PC-9 (cell line): ENCODE measurements at regions not wholly inside any gene's neighbourhood (a gene's known extent, or its start where the extent isn't known, plus 50 kb on each side); places are given as distances from the start of the nearest gene placed in this dataset.

Source experiments
- BruUV-seq: library from RNA; stranded (reverse); fragments of 400-500 nt; replicated peaks from 2 replicates; lab custom pipeline; 2021; lab: Mats Ljungman, UMichigan
- CTCF ChIA-PET: fragments of 300-600 bp; sonication (Branson Sonifier 250); formaldehyde crosslinking; loops from one replicate; lab custom pipeline; 2022; ENCODE audit warnings: antibody characterized with exemption; lab: Charles Lee
- POLR2A ChIA-PET: fragments of 300-600 bp; sonication (Branson Sonifier 250); formaldehyde crosslinking; loops from one replicate; lab custom pipeline; 2022; ENCODE audit warnings: antibody characterized with exemption; ENCODE audit not compliant: unreplicated experiment; lab: Charles Lee
- DNase-seq, 2 experiments: peaks; one replicate each; pipeline versions ENCODE4 v3.0.0 to v3.0.0-alpha.2; 2015 to 2022; ENCODE audit warnings: mixed read lengths in 1 of 2
- H2AFZ ChIP-seq: fragments of 200-600 bp; sonication (generic); 2 replicates; pipeline ENCODE4 v1.8.1; 2017; ENCODE audit warnings: antibody characterized with exemption
- H3F3A ChIP-seq: fragments of 200-600 bp; sonication (generic); 2 replicates; pipeline ENCODE4 v1.8.1; 2017; ENCODE audit warnings: antibody characterized with exemption, mild to moderate bottlenecking, low read depth; ENCODE audit not compliant: insufficient read depth
- H3K27ac ChIP-seq: fragments of 200-600 bp; sonication (generic); 2 replicates; pipeline ENCODE4 v1.6.1; 2016; ENCODE audit warnings: mixed run types
- H3K27me3 ChIP-seq: fragments of 200-600 bp; sonication (generic); 2 replicates; pipeline ENCODE4 v1.6.1; 2016; ENCODE audit warnings: low read depth, mixed run types; ENCODE audit not compliant: insufficient read depth
- H3K36me3 ChIP-seq: fragments of 200-600 bp; sonication (generic); 2 replicates; pipeline ENCODE4 v1.6.1; 2016; ENCODE audit warnings: low read depth, mixed run types
- H3K4me1 ChIP-seq: fragments of 200-600 bp; sonication (generic); replicated peaks from 2 replicates; pipeline ENCODE4 v1.6.1; 2016; ENCODE audit warnings: mixed run types; ENCODE audit not compliant: insufficient read depth
- H3K4me2 ChIP-seq: fragments of 200-600 bp; sonication (generic); 2 replicates; pipeline ENCODE4 v1.6.1; 2017; ENCODE audit warnings: mixed run types
- H3K4me3 ChIP-seq: fragments of 200-600 bp; sonication (generic); 2 replicates; pipeline ENCODE4 v1.6.1; 2016; ENCODE audit warnings: mixed run types
- H3K79me2 ChIP-seq: fragments of 200-600 bp; sonication (generic); 2 replicates; pipeline ENCODE4 v1.6.1; 2017; ENCODE audit warnings: low read depth, mixed run types
- H3K9me2 ChIP-seq: fragments of 200-600 bp; sonication (generic); 2 replicates; pipeline ENCODE4 v1.8.1; 2017; ENCODE audit warnings: mild to moderate bottlenecking; ENCODE audit not compliant: insufficient read depth
- H3K9me3 ChIP-seq: fragments of 200-600 bp; sonication (generic); 2 replicates; pipeline ENCODE4 v1.8.1; 2016; ENCODE audit warnings: low read depth; ENCODE audit not compliant: insufficient read depth
- H4K20me1 ChIP-seq: fragments of 200-600 bp; sonication (generic); 2 replicates; pipeline ENCODE4 v1.8.1; 2017; ENCODE audit not compliant: insufficient read depth
- EZH2 ChIP-seq: fragments of 200-600 bp; sonication (generic); IDR thresholded peaks from 2 replicates; pipeline ENCODE4 v1.8.0; 2017; ENCODE audit warnings: antibody characterized with exemption, low read depth
- intact Hi-C: fragments of 100-400 bp; cut with micrococcal nuclease; formaldehyde crosslinking; loops from one replicate; pipeline ENCODE4 v1.10.0; 2022; ENCODE audit not compliant: unreplicated experiment
- TF ChIP-seq, protein P1 (sequence below): fragments of 200-600 bp; sonication (generic); conservative IDR thresholded peaks from 2 replicates; pipeline ENCODE4 v1.6.1; 2017; ENCODE audit warnings: mixed run types, antibody characterized with exemption, mild to moderate bottlenecking, moderate library complexity

DNA sequence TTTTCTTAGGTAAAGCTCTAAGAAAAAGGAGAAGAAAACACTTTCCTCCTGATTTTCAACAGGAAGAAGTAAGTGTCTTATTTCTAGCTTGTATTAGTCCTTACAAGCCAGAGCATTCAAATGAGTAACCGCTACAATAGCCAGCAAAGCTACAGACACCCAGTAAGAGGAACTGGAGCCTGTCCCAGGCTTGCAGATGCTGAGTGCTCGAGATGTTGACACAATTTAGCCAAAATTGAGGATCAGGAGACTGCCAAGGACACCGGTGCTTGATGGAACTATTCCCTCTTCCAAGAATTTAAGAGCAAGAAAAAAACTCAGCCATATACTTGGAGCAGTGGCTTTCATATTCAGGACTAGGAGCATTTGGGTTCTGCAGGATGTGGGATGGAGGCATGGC, 149.3 kb upstream of the DPP6 start:
- Histone ChIP-seq H3K4me3 (no peak overlapping the region), H3K4me2 (no peak overlapping the region), H3K9me2 (no peaks in the 10 kb centered on the region), H3K4me1 (no peaks in the 10 kb centered on the region), H3F3A (no peaks in the 10 kb centered on the region), H3K27me3 (peaks cover 14% of the 10 kb centered on the region), H3K9me3 (no peaks in the 10 kb centered on the region), H3K79me2 (no peaks in the 10 kb centered on the region), H2AFZ (no peak overlapping the region), H3K36me3 (no peaks in the 10 kb centered on the region), H3K27ac (no peak overlapping the region), H4K20me1 (0 out of 2 replicates have a peak, but pooled peaks cover 3% of the 10 kb centered on the region)
- TF ChIP-seq, protein P1, sequence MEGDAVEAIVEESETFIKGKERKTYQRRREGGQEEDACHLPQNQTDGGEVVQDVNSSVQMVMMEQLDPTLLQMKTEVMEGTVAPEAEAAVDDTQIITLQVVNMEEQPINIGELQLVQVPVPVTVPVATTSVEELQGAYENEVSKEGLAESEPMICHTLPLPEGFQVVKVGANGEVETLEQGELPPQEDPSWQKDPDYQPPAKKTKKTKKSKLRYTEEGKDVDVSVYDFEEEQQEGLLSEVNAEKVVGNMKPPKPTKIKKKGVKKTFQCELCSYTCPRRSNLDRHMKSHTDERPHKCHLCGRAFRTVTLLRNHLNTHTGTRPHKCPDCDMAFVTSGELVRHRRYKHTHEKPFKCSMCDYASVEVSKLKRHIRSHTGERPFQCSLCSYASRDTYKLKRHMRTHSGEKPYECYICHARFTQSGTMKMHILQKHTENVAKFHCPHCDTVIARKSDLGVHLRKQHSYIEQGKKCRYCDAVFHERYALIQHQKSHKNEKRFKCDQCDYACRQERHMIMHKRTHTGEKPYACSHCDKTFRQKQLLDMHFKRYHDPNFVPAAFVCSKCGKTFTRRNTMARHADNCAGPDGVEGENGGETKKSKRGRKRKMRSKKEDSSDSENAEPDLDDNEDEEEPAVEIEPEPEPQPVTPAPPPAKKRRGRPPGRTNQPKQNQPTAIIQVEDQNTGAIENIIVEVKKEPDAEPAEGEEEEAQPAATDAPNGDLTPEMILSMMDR: no peak
- TF ChIP-seq EZH2: no peak
- intact Hi-C loops: no loop called here
- no TSS peak for BruUV-seq
- DNase-seq: no peak
- POLR2A ChIA-PET: no interaction called here
- CTCF ChIA-PET: no interaction called here

DNA sequence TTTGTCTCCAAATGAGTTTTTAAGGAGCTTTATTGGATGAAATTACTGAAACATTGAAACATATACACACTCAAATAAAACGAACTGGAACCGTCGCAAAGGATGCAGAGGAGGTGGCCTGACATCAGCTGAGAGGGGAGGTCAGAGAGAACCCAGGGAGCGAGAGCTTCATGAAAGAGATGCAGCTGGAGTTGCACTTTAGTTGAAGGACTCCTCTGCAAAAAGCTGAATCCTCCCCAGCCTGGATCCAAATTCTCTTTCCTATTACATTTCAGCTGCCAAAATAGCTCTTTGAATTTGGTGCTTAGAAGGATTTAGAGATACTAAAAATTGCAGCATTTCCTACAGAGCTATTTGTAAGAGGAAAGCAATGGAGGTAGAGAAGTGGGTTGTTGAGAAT, 140.0 kb upstream of the DPP6 start:
- peaks cover 10% of the 10 kb centered on the region for H3K27me3 ChIP-seq
- POLR2A ChIA-PET: no interaction called here
- CTCF ChIA-PET: no interaction called here
- no peaks in the 10 kb centered on the region for H3K9me2 ChIP-seq
- intact Hi-C loops: no loop called here
- H3K4me2 ChIP-seq: no peak overlapping the region
- H3K36me3 ChIP-seq: no peaks in the 10 kb centered on the region
- TF ChIP-seq, protein P1: no peak
- no peak for TF ChIP-seq EZH2
- H3F3A ChIP-seq: no peaks in the 10 kb centered on the region
- H3K9me3 ChIP-seq: no peaks in the 10 kb centered on the region
- no peak overlapping the region for H3K27ac ChIP-seq
- H3K4me1 ChIP-seq: no peaks in the 10 kb centered on the region
- H2AFZ ChIP-seq: no peak overlapping the region
- no peaks in the 10 kb centered on the region for H3K79me2 ChIP-seq
- DNase-seq: no peak
- H4K20me1 ChIP-seq: no peaks in the 10 kb centered on the region
- H3K4me3 ChIP-seq: no peak overlapping the region
- BruUV-seq: no TSS peak

DNA sequence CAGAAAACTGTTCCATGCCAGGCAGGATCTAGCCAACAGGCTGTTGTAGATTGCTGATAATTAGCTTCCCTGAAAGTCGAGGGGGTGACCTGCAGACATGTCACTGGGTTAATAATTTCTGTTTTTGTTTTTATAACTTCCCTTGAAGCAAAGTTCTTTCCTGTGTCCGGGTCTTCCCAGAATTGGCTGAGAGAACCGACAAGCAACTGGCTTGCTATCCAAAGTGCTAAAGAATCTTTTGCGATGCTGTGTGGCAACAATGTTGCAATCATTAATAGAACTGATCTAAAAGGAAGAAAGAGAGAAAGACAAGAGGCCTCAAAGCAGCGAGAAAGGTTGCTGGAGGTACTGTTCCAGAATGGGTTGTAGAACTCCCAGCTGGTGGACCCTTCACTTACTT, 132.1 kb upstream of the DPP6 start:
- POLR2A ChIA-PET: no interaction called here
- H3K79me2 ChIP-seq: no peaks in the 10 kb centered on the region
- no peaks in the 10 kb centered on the region for H4K20me1 ChIP-seq
- H3K36me3 ChIP-seq: no peaks in the 10 kb centered on the region
- TF ChIP-seq, protein P1: no peak
- no peak for TF ChIP-seq EZH2
- H3K9me3 ChIP-seq: no peaks in the 10 kb centered on the region
- H3K4me1 ChIP-seq: no peaks in the 10 kb centered on the region
- H3K4me3 ChIP-seq: no peak overlapping the region
- H3F3A ChIP-seq: no peaks in the 10 kb centered on the region
- no peak overlapping the region for H2AFZ ChIP-seq
- peaks cover 12% of the 10 kb centered on the region; the same call in 1 of the 2 replicates for H3K27me3 ChIP-seq
- BruUV-seq: no TSS peak
- no peak overlapping the region for H3K4me2 ChIP-seq
- DNase-seq: no peak
- CTCF ChIA-PET: no interaction called here
- no peak overlapping the region for H3K27ac ChIP-seq
- no peaks in the 10 kb centered on the region for H3K9me2 ChIP-seq
- intact Hi-C loops: no loop called here
